Vagina (tissue), 2 donors: ENCODE measurements at regions not wholly inside any gene's neighbourhood (a gene's known extent, or its start where the extent isn't known, plus 50 kb on each side); places are given as distances from the start of the nearest gene placed in this dataset.

Experiments
- CTCF ChIP-seq, 3 experiments: fragments of 450-650 bp in 2 of 3; fragments of 200-600 bp in 1 of 3; sonication (generic) in 1 of 3; IDR thresholded peaks; one replicate each; pipeline ENCODE4 v1.5.1; 2017 to 2019; ENCODE audit warnings: antibody characterized with exemption in 3 of 3, mild to moderate bottlenecking in 2 of 3, moderate library complexity in 2 of 3
- POLR2AphosphoS5 ChIP-seq, 2 donors: sonication (generic); formaldehyde crosslinking; IDR thresholded peaks; one replicate each; pipeline ENCODE4 v1.9.0; 2017; ENCODE audit warnings: antibody characterized with exemption in 2 of 2, mild to moderate bottlenecking in 2 of 2, low read depth in 1 of 2; ENCODE audit not compliant: insufficient read depth in 1 of 2

GRCh38 chr4:185933078-185933581 is 121.1 kb upstream of the SORBS2 start:
- no peak for TF ChIP-seq CTCF (IDR thresholded peaks at IDR 0.05)
- TF ChIP-seq POLR2AphosphoS5 (IDR thresholded peaks at IDR 0.05; ENCODE audit: insufficient read depth in 1 of 2, low read depth in 1 of 2): no peak
